Activated naive CD4-positive, alpha-beta T cell treated with anti-CD3 and anti-CD28 coated beads, Interleukin-2, amount 50 U/mL, for 24 hours (primary cell): ENCODE measurements at regions not wholly inside any gene's neighbourhood (a gene's known extent, or its start where the extent isn't known, plus 50 kb on each side); places are given as distances from the start of the nearest gene placed in this dataset.

ENCODE experiments used
- H3K27ac Mint-ChIP-seq: one replicate; pipeline ENCODE4 v1.8.0; 2021; ENCODE audit warnings: mild to moderate bottlenecking, mixed read lengths
- H3K27me3 Mint-ChIP-seq: one replicate; pipeline ENCODE4 v1.8.0; 2021; ENCODE audit warnings: mixed read lengths
- H3K36me3 Mint-ChIP-seq: one replicate; pipeline ENCODE4 v1.8.0; 2021; ENCODE audit warnings: mixed read lengths
- H3K4me1 Mint-ChIP-seq: one replicate; pipeline ENCODE4 v1.8.0; 2021; ENCODE audit warnings: mixed read lengths
- H3K4me3 Mint-ChIP-seq: one replicate; pipeline ENCODE4 v1.8.0; 2021; ENCODE audit warnings: mild to moderate bottlenecking, mixed read lengths
- H3K9me3 Mint-ChIP-seq: one replicate; pipeline ENCODE4 v1.8.0; 2021; ENCODE audit warnings: mixed read lengths

- Mint-ChIP-seq H3K9me3 (no peaks in the 10 kb centered on the region), H3K27me3 (peaks cover 1% of the 10 kb centered on the region), H3K27ac (no peak overlapping the region), H3K4me3 (no peak overlapping the region), H3K4me1 (no peaks in the 10 kb centered on the region), H3K36me3 (no peaks in the 10 kb centered on the region)
These were observed 790.2 kb downstream of the TBC1D22A start for GRCh38 chr22:47552541-47553205.

GRCh38 chr22:47552024-47552423, 789.6 kb downstream of the TBC1D22A start:
- Mint-ChIP-seq H3K4me3 (no peak overlapping the region), H3K9me3 (no peaks in the 10 kb centered on the region), H3K36me3 (no peaks in the 10 kb centered on the region), H3K27me3 (peaks cover 1% of the 10 kb centered on the region), H3K27ac (no peak overlapping the region), H3K4me1 (no peaks in the 10 kb centered on the region)

GRCh38 chr22:47551431-47551775, 789.0 kb downstream of the TBC1D22A start:
- H3K4me3 Mint-ChIP-seq = no peak overlapping the region
- peaks cover 1% of the 10 kb centered on the region for H3K27me3 Mint-ChIP-seq
- no peaks in the 10 kb centered on the region for H3K4me1 Mint-ChIP-seq
- no peak overlapping the region for H3K27ac Mint-ChIP-seq
- H3K9me3 Mint-ChIP-seq = no peaks in the 10 kb centered on the region
- no peaks in the 10 kb centered on the region for H3K36me3 Mint-ChIP-seq

GRCh38 chr22:47550524-47551430, 788.3 kb downstream of the TBC1D22A start:
- H3K27ac Mint-ChIP-seq = no peak overlapping the region
- no peak overlapping the region for H3K4me3 Mint-ChIP-seq
- no peaks in the 10 kb centered on the region for H3K36me3 Mint-ChIP-seq
- H3K27me3 Mint-ChIP-seq = peaks cover 1% of the 10 kb centered on the region
- H3K9me3 Mint-ChIP-seq = no peaks in the 10 kb centered on the region
- H3K4me1 Mint-ChIP-seq = no peaks in the 10 kb centered on the region

- Mint-ChIP-seq H3K4me1 (no peaks in the 10 kb centered on the region), H3K9me3 (no peaks in the 10 kb centered on the region), H3K27me3 (peaks cover 1% of the 10 kb centered on the region), H3K4me3 (no peak overlapping the region), H3K27ac (no peak overlapping the region), H3K36me3 (no peaks in the 10 kb centered on the region)
These were observed 787.4 kb downstream of the TBC1D22A start for GRCh38 chr22:47549741-47550340.

- Mint-ChIP-seq H3K9me3 (no peaks in the 10 kb centered on the region), H3K36me3 (no peaks in the 10 kb centered on the region), H3K27ac (no peak overlapping the region), H3K4me3 (no peak overlapping the region), H3K27me3 (peaks cover 1% of the 10 kb centered on the region), H3K4me1 (no peaks in the 10 kb centered on the region)
These were observed 786.7 kb downstream of the TBC1D22A start for GRCh38 chr22:47548953-47549740.

- no peaks in the 10 kb centered on the region for H3K9me3 Mint-ChIP-seq
- H3K4me1 Mint-ChIP-seq = no peaks in the 10 kb centered on the region
- no peaks in the 10 kb centered on the region for H3K36me3 Mint-ChIP-seq
- no peak overlapping the region for H3K27ac Mint-ChIP-seq
- H3K27me3 Mint-ChIP-seq = peaks cover 1% of the 10 kb centered on the region
- no peak overlapping the region for H3K4me3 Mint-ChIP-seq
These were observed 785.6 kb downstream of the TBC1D22A start for GRCh38 chr22:47547881-47548650.

GRCh38 chr22:47547239-47547661, 784.8 kb downstream of the TBC1D22A start:
- Mint-ChIP-seq H3K4me3 (no peak overlapping the region), H3K4me1 (no peaks in the 10 kb centered on the region), H3K27ac (no peak overlapping the region), H3K36me3 (no peaks in the 10 kb centered on the region), H3K9me3 (no peaks in the 10 kb centered on the region), H3K27me3 (peaks cover 1% of the 10 kb centered on the region)

GRCh38 chr22:47544696-47545095, 782.2 kb downstream of the TBC1D22A start:
- Mint-ChIP-seq H3K27ac (no peak overlapping the region), H3K4me3 (no peak overlapping the region), H3K36me3 (no peaks in the 10 kb centered on the region), H3K9me3 (no peaks in the 10 kb centered on the region), H3K4me1 (no peaks in the 10 kb centered on the region), H3K27me3 (no peaks in the 10 kb centered on the region)

- Mint-ChIP-seq H3K27ac (no peak overlapping the region), H3K9me3 (no peaks in the 10 kb centered on the region), H3K36me3 (no peaks in the 10 kb centered on the region), H3K27me3 (no peaks in the 10 kb centered on the region), H3K4me1 (no peaks in the 10 kb centered on the region), H3K4me3 (no peak overlapping the region)
These were observed 781.0 kb downstream of the TBC1D22A start for GRCh38 chr22:47543447-47543846.

- H3K4me1 Mint-ChIP-seq = no peaks in the 10 kb centered on the region
- no peaks in the 10 kb centered on the region for H3K36me3 Mint-ChIP-seq
- H3K9me3 Mint-ChIP-seq = no peaks in the 10 kb centered on the region
- no peaks in the 10 kb centered on the region for H3K27me3 Mint-ChIP-seq
- H3K4me3 Mint-ChIP-seq = no peak overlapping the region
- H3K27ac Mint-ChIP-seq = no peak overlapping the region
These were observed 777.6 kb downstream of the TBC1D22A start for GRCh38 chr22:47540011-47540410.

GRCh38 chr22:47539374-47539773, 776.9 kb downstream of the TBC1D22A start:
- no peaks in the 10 kb centered on the region for H3K9me3 Mint-ChIP-seq
- no peaks in the 10 kb centered on the region for H3K36me3 Mint-ChIP-seq
- H3K27ac Mint-ChIP-seq = no peak overlapping the region
- H3K27me3 Mint-ChIP-seq = no peaks in the 10 kb centered on the region
- no peaks in the 10 kb centered on the region for H3K4me1 Mint-ChIP-seq
- no peak overlapping the region for H3K4me3 Mint-ChIP-seq

- no peaks in the 10 kb centered on the region for H3K9me3 Mint-ChIP-seq
- no peaks in the 10 kb centered on the region for H3K36me3 Mint-ChIP-seq
- no peak overlapping the region for H3K4me3 Mint-ChIP-seq
- H3K27me3 Mint-ChIP-seq = no peaks in the 10 kb centered on the region
- H3K4me1 Mint-ChIP-seq = no peaks in the 10 kb centered on the region
- no peak overlapping the region for H3K27ac Mint-ChIP-seq
These were observed 773.2 kb downstream of the TBC1D22A start for GRCh38 chr22:47535681-47536080.

- Mint-ChIP-seq H3K27ac (no peak overlapping the region), H3K36me3 (no peaks in the 10 kb centered on the region), H3K9me3 (no peaks in the 10 kb centered on the region), H3K4me3 (no peak overlapping the region), H3K27me3 (no peaks in the 10 kb centered on the region), H3K4me1 (no peaks in the 10 kb centered on the region)
These were observed 772.5 kb downstream of the TBC1D22A start for GRCh38 chr22:47534804-47535410.
